HG03354 (cell line): ENCODE measurements at regions not wholly inside any gene's neighbourhood (a gene's known extent, or its start where the extent isn't known, plus 50 kb on each side); places are given as distances from the start of the nearest gene placed in this dataset.

ENCODE experiments used
- ATAC-seq: cut with Tn5 transposase; IDR thresholded peaks from one replicate; pipeline ENCODE4 v1.9.1; 2021; ENCODE audit warnings: mild to moderate bottlenecking; ENCODE audit not compliant: unreplicated experiment, poor library complexity, severe bottlenecking

GRCh38 chr11:130813638-130814037, 102.6 kb downstream of the SNX19 start:
- ATAC-seq, result no peak

GRCh38 chr11:130814440-130815096, 101.7 kb downstream of the SNX19 start:
- no peak for ATAC-seq

GRCh38 chr11:130815097-130815802, 101.0 kb downstream of the SNX19 start:
- no peak for ATAC-seq

GRCh38 chr11:130815956-130816355, 100.3 kb downstream of the SNX19 start:
- ATAC-seq, result no peak

GRCh38 chr11:130816546-130817329, 99.5 kb downstream of the SNX19 start:
- ATAC-seq, result no peak

GRCh38 chr11:130817330-130817944, 98.8 kb downstream of the SNX19 start:
- ATAC-seq, result no peak

GRCh38 chr11:130819625-130820024, 96.7 kb downstream of the SNX19 start:
- ATAC-seq, result no peak
